ENCODE measurements at regions not wholly inside any gene's neighbourhood (a gene's known extent, or its start where the extent isn't known, plus 50 kb on each side); places are given as distances from the start of the nearest gene placed in this dataset.

DNA sequence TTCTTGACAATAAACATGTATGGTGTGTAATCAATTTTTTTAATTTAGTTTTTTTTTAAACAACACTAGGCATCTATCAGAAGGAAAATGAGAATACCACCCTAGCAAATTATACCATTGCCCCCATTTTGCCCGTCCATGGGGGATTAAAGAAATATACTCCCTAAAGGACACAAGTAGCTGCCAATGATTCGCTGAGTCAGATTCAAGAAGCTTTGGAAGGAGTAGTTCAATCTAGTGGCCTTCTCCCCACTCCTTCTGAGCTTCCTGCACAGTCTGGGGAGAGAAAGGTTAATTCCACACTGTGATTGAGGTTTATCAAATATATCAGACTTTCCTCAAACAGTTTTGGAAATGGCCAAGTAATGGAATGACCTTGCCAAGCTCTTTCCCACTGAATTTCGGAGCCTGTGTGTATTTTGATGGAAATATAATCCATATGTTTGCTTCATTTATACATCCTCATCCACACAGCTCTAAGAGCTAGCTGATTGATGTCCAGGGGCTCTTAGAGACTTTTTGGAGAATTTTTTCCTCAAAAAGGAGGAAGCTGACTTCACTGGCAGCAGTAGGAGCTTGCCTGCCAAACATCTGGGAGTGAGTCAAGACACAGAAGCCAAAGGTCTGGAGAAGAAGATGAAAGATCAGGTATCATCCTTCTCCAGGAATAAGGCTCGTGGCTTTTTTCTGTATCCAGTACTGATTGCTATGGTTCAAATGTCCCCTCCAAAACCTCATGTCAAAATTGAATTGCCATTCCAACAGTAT lies 478.5 kb upstream of the PROK2 start:
- no peaks in the 10 kb centered on the region for H3K9me3 ChIP-seq (ENCODE audit: insufficient read depth in 2 of 2, low read depth in 1 of 2, low read length in 1 of 2)
- H2BK20ac ChIP-seq (ENCODE audit: low read length): no peak overlapping the region
- H3K79me1 ChIP-seq (ENCODE audit: low read depth, low read length): no peaks in the 10 kb centered on the region
- H3K36me3 ChIP-seq (ENCODE audit: control insufficient read depth in 2 of 4, insufficient read depth in 4 of 4, low read length in 3 of 4): no peaks in the 10 kb centered on the region
- H2AFZ ChIP-seq (ENCODE audit: low read length): no peak overlapping the region
- no peak overlapping the region for H3K56ac ChIP-seq (replicated peaks; ENCODE audit: insufficient read length, low read depth, low read length)
- H3K14ac ChIP-seq (ENCODE audit: insufficient read length): no peak overlapping the region
- H4K5ac ChIP-seq (ENCODE audit: insufficient read length, low read depth, low read length): no peak overlapping the region
- H3K27ac ChIP-seq (ENCODE audit: low read depth, low read length): no peak overlapping the region
- no peak overlapping the region for H3K4me3 ChIP-seq (ENCODE audit: extremely low read depth in 1 of 4, insufficient read depth in 2 of 4, low read depth in 3 of 4, low read length in 4 of 4)
- H4K91ac ChIP-seq (replicated peaks; ENCODE audit: insufficient read length, low read length): no peak overlapping the region
- no peak overlapping the region for H3K9ac ChIP-seq (replicated peaks in 1 of 4; ENCODE audit: extremely low read depth in 1 of 4, low read depth in 3 of 4, low read length in 3 of 4)
- H3K4me1 ChIP-seq (replicated peaks in 1 of 4; ENCODE audit: control insufficient read depth in 3 of 4, insufficient read depth in 4 of 4, low read length in 3 of 4): peaks cover 1 to 6% (median 4%) of the 10 kb centered on the region in 4 experiments
- CTCF ChIA-PET (ENCODE audit: partially characterized antibody): interaction anchor here (0.7 to 5.1 kb wide), 10 partner anchors 20 to 388 kb away, joined by 3 to 28 read pairs (median 6); no protein-coding TSS in a partner anchor
- no peak overlapping the region for H2BK12ac ChIP-seq (ENCODE audit: low read depth, low read length)
- H2BK5ac ChIP-seq (ENCODE audit: low read depth, low read length): no peak overlapping the region
- H3K23me2 ChIP-seq (ENCODE audit: low read depth, low read length): no peaks in the 10 kb centered on the region; the same call in 1 of the 2 replicates
- H2BK15ac ChIP-seq (ENCODE audit: low read length): no peak overlapping the region
- no peak for FAIRE-seq
- POLR2A ChIA-PET (ENCODE audit: partially characterized antibody): no interaction called here
- no peaks in the 10 kb centered on the region for H4K20me1 ChIP-seq (replicated peaks in 1 of 2; ENCODE audit: control insufficient read depth in 1 of 2, insufficient read depth in 2 of 2, low read length in 2 of 2)
- H4K8ac ChIP-seq (ENCODE audit: extremely low read depth, insufficient read depth, low read length): no peak overlapping the region
- H2BK120ac ChIP-seq (replicated peaks; ENCODE audit: low read depth, low read length): no peak overlapping the region
- DNase-seq (ENCODE audit: low read depth in 1 of 2, low spot score in 2 of 2): no peak
- H3K4me2 ChIP-seq (ENCODE audit: insufficient read depth in 1 of 2, low read depth in 2 of 2, low read length in 2 of 2): no peak overlapping the region
- H3K18ac ChIP-seq (ENCODE audit: extremely low read depth, low read length): no peak overlapping the region
- H3K23ac ChIP-seq (ENCODE audit: insufficient read length): no peak overlapping the region
- TF ChIP-seq HDAC6 (IDR thresholded peaks at IDR 0.05; ENCODE audit: low read depth, low read length) (no peak), SIRT6 (IDR thresholded peaks at IDR 0.05; ENCODE audit: low read length) (no peak), FOSL1 (IDR thresholded peaks at IDR 0.05; ENCODE audit: insufficient read depth, low read depth, low read length) (no peak), NANOG (IDR thresholded peaks at IDR 0.05; ENCODE audit: insufficient read depth, low read depth, low read length, poor library complexity, severe bottlenecking) (no peak), CEBPB (IDR thresholded peaks at IDR 0.05; ENCODE audit: low read depth, low read length) (no peak), GABPA (IDR thresholded peaks at IDR 0.05; ENCODE audit: borderline replicate concordance, insufficient read depth, low read length) (no peak), CBX5 (IDR thresholded peaks at IDR 0.05; ENCODE audit: low read depth, low read length) (no peak), GTF2F1 (IDR thresholded peaks at IDR 0.05; ENCODE audit: borderline replicate concordance, low read depth, low read length) (no peak), HDAC2 (IDR thresholded peaks at IDR 0.05; ENCODE audit: borderline replicate concordance in 1 of 2, low read depth in 2 of 2, low read length in 2 of 2) (no peak), KDM1A (IDR thresholded peaks at IDR 0.05; ENCODE audit: borderline replicate concordance, low read length) (no peak), SUZ12 (IDR thresholded peaks at IDR 0.05; ENCODE audit: low read length) (no peak)
- TF ChIP-seq, protein P1, sequence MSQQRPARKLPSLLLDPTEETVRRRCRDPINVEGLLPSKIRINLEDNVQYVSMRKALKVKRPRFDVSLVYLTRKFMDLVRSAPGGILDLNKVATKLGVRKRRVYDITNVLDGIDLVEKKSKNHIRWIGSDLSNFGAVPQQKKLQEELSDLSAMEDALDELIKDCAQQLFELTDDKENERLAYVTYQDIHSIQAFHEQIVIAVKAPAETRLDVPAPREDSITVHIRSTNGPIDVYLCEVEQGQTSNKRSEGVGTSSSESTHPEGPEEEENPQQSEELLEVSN (IDR thresholded peaks at IDR 0.05): no peak
- no peak overlapping the region for H3K4ac ChIP-seq (replicated peaks; ENCODE audit: insufficient read length, low read depth, low read length)
- no peaks in the 10 kb centered on the region for H3K27me3 ChIP-seq (replicated peaks in 1 of 4; ENCODE audit: control insufficient read depth in 3 of 4, extremely low read depth in 1 of 4, insufficient read depth in 3 of 4, low read length in 3 of 4)
- 93% methylated on average over 4 of the region's 4 CpGs; no CpG with 5 or more reads in 1 of the 2 experiments for WGBS, 2 experiments (ENCODE audit: extremely low coverage in 1 of 2, insufficient coverage in 1 of 2, insufficient read length in 1 of 2, insufficient replicate concordance in 2 of 2, low coverage in 1 of 2, low lambda C conversion rate in 2 of 2, missing lambda C conversion rate in 1 of 2)
- no peak overlapping the region for H2AK5ac ChIP-seq (ENCODE audit: low read depth, low read length)
- H3K79me2 ChIP-seq (ENCODE audit: control insufficient read depth in 1 of 2, insufficient read depth in 2 of 2, low read length in 2 of 2): no peaks in the 10 kb centered on the region

All from H1 (cell line).